ENCODE measurements at regions not wholly inside any gene's neighbourhood (a gene's known extent, or its start where the extent isn't known, plus 50 kb on each side); places are given as distances from the start of the nearest gene placed in this dataset.

- intact Hi-C loops (cut with micrococcal nuclease; ENCODE audit: unreplicated experiment): loop anchor here (1.0 to 5.0 kb wide), 8 partner anchors 66 to 1063 kb away; partner anchors contain the start of genes CSRP2 and ZDHHC17
- Mint-ChIP-seq H3K4me1 (ENCODE audit: low read depth, unreplicated experiment) (no peaks in the 10 kb centered on the region), H3K27ac (ENCODE audit: unreplicated experiment) (no peak overlapping the region), H3K36me3 (ENCODE audit: insufficient read depth, unreplicated experiment) (no peaks in the 10 kb centered on the region), H3K4me3 (ENCODE audit: unreplicated experiment) (no peak overlapping the region), H3K27me3 (ENCODE audit: insufficient read depth, unreplicated experiment) (no peaks in the 10 kb centered on the region), H3K9me3 (ENCODE audit: unreplicated experiment) (no peaks in the 10 kb centered on the region)
- H3K4me1 ChIP-seq: peaks cover 9% of the 10 kb centered on the region
- ChIA-PET POLR2A (interaction anchor here (0.6 kb wide), 1 partner anchor 178 kb away, joined by 3 read pairs; no protein-coding TSS in a partner anchor), CTCF (interaction anchor here (0.6 to 1.9 kb wide), 4 partner anchors 157 to 389 kb away, joined by 3 to 19 read pairs (median 4); no protein-coding TSS in a partner anchor)
- H3K4me3 ChIP-seq (ENCODE audit: low read depth, low read length): no peak overlapping the region
- no TSS peak for BruUV-seq (replicated peaks)
- no peaks in the 10 kb centered on the region for H3K27me3 ChIP-seq (replicated peaks; ENCODE audit: control insufficient read depth, insufficient read depth, low read length)
- DNase-seq: peak; percentile 73 to 77
- TF ChIP-seq, protein P1, sequence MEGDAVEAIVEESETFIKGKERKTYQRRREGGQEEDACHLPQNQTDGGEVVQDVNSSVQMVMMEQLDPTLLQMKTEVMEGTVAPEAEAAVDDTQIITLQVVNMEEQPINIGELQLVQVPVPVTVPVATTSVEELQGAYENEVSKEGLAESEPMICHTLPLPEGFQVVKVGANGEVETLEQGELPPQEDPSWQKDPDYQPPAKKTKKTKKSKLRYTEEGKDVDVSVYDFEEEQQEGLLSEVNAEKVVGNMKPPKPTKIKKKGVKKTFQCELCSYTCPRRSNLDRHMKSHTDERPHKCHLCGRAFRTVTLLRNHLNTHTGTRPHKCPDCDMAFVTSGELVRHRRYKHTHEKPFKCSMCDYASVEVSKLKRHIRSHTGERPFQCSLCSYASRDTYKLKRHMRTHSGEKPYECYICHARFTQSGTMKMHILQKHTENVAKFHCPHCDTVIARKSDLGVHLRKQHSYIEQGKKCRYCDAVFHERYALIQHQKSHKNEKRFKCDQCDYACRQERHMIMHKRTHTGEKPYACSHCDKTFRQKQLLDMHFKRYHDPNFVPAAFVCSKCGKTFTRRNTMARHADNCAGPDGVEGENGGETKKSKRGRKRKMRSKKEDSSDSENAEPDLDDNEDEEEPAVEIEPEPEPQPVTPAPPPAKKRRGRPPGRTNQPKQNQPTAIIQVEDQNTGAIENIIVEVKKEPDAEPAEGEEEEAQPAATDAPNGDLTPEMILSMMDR (IDR thresholded peaks at IDR 0.05; ENCODE audit: insufficient read depth in 1 of 2, low read depth in 1 of 2, low read length in 1 of 2, severe bottlenecking in 1 of 2, unreplicated experiment in 1 of 2): peak; percentile 80 to 85
- no peaks in the 10 kb centered on the region for H3K9me3 ChIP-seq
- H3K36me3 ChIP-seq (ENCODE audit: control insufficient read depth, insufficient read depth, low read length): no peaks in the 10 kb centered on the region
Observed at GRCh38 chr12:76621582-76622024, 62.0 kb upstream of the OSBPL8 start.

DNA sequence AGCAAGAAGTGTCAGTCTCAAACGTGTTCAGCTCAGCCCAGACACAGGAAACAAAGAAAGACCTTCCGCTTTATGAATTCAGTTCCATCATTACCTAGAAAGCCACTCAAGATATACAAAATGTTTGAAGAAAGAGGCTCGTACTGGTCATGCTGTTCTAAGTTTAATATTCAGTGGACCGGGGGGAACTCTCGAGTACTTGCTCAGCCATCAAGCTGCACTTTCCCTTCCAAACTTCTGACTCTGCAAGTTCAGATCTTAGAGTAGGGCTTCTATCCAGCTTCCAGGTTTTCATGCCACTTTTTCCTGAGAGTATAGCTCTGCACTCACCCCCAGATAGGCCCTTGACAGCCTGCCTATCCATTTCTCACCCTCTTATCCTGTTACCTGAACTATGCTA, 62.8 kb upstream of the OSBPL8 start:
- H3K9me3 Mint-ChIP-seq (ENCODE audit: unreplicated experiment): no peaks in the 10 kb centered on the region
- H3K36me3 Mint-ChIP-seq (ENCODE audit: insufficient read depth, unreplicated experiment): no peaks in the 10 kb centered on the region
- DNase-seq: no peak
- no peak overlapping the region for H3K4me3 Mint-ChIP-seq (ENCODE audit: unreplicated experiment)
- H3K36me3 ChIP-seq (ENCODE audit: control insufficient read depth, insufficient read depth, low read length): no peaks in the 10 kb centered on the region
- H3K27me3 ChIP-seq (replicated peaks; ENCODE audit: control insufficient read depth, insufficient read depth, low read length): no peaks in the 10 kb centered on the region
- no peak overlapping the region for H3K27ac Mint-ChIP-seq (ENCODE audit: unreplicated experiment)
- H3K4me1 ChIP-seq: peaks cover 9% of the 10 kb centered on the region
- H3K9me3 ChIP-seq: no peaks in the 10 kb centered on the region
- TF ChIP-seq, protein P1 (IDR thresholded peaks at IDR 0.05; ENCODE audit: insufficient read depth in 1 of 2, low read depth in 1 of 2, low read length in 1 of 2, severe bottlenecking in 1 of 2, unreplicated experiment in 1 of 2): no peak
- BruUV-seq (replicated peaks): no TSS peak
- H3K4me3 ChIP-seq (ENCODE audit: low read depth, low read length): no peak overlapping the region
- ChIA-PET CTCF (interaction anchor here (1.7 to 1.9 kb wide), 3 partner anchors 168 to 388 kb away, joined by 4 to 19 read pairs (median 6); no protein-coding TSS in a partner anchor), POLR2A (no interaction called here)
- intact Hi-C loops (cut with micrococcal nuclease; ENCODE audit: unreplicated experiment): loop anchor here (5.0 kb wide), 1 partner anchor 65 kb away; no protein-coding TSS in a partner anchor
- no peaks in the 10 kb centered on the region for H3K27me3 Mint-ChIP-seq (ENCODE audit: insufficient read depth, unreplicated experiment)
- no peaks in the 10 kb centered on the region for H3K4me1 Mint-ChIP-seq (ENCODE audit: low read depth, unreplicated experiment)

DNA sequence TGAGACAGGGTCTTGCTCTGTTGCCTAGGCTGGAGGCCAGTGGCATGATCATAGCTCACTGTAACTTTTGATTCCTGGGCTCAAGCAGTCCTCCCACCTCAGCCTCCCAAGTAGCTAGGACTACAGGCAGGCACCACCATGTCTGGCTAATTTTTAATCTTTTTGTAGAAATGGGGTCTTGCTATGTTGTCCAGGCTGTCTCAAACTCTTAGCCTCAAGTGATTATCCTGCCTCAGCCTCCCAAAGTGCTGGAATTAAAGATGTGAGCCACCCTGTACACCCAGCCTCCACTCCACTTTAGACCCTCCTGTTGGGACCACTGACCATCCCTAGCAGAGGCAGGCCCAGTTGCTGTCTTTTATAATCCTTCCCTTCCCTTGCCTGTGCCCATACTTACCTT, 63.3 kb upstream of the OSBPL8 start:
- POLR2A ChIA-PET: no interaction called here

More for the DNA sequence above, 63.3 kb upstream of the OSBPL8 start:
- H3K9me3 ChIP-seq: no peaks in the 10 kb centered on the region
- Mint-ChIP-seq H3K36me3 (ENCODE audit: insufficient read depth, unreplicated experiment) (no peaks in the 10 kb centered on the region), H3K27me3 (ENCODE audit: insufficient read depth, unreplicated experiment) (no peaks in the 10 kb centered on the region), H3K4me1 (ENCODE audit: low read depth, unreplicated experiment) (no peaks in the 10 kb centered on the region), H3K9me3 (ENCODE audit: unreplicated experiment) (no peaks in the 10 kb centered on the region), H3K4me3 (ENCODE audit: unreplicated experiment) (no peak overlapping the region), H3K27ac (ENCODE audit: unreplicated experiment) (no peak overlapping the region)
- BruUV-seq (replicated peaks): no TSS peak
- CTCF ChIA-PET: interaction anchor here (1.8 to 1.9 kb wide), 2 partner anchors 198 to 388 kb away, joined by 4 to 19 read pairs; no protein-coding TSS in a partner anchor
- H3K36me3 ChIP-seq (ENCODE audit: control insufficient read depth, insufficient read depth, low read length): no peaks in the 10 kb centered on the region
- no peaks in the 10 kb centered on the region for H3K27me3 ChIP-seq (replicated peaks; ENCODE audit: control insufficient read depth, insufficient read depth, low read length)
- H3K4me1 ChIP-seq: peaks cover 9% of the 10 kb centered on the region
- TF ChIP-seq, protein P1 (IDR thresholded peaks at IDR 0.05; ENCODE audit: insufficient read depth in 1 of 2, low read depth in 1 of 2, low read length in 1 of 2, severe bottlenecking in 1 of 2, unreplicated experiment in 1 of 2): no peak
- no peak overlapping the region for H3K4me3 ChIP-seq (ENCODE audit: low read depth, low read length)
- intact Hi-C loops (cut with micrococcal nuclease; ENCODE audit: unreplicated experiment): loop anchor here (5.0 kb wide), 1 partner anchor 64 kb away; no protein-coding TSS in a partner anchor
- no peak for DNase-seq

Data from Caco-2 (cell line).